Fibroblast of peridontal ligament (primary cell): ENCODE measurements at regions not wholly inside any gene's neighbourhood (a gene's known extent, or its start where the extent isn't known, plus 50 kb on each side); places are given as distances from the start of the nearest gene placed in this dataset.
A peak's percentile ranks its signal among the peaks of the same experiment; 100 is the strongest.
"Not testable (repeated sequence)": the region's sequence is repeated elsewhere in the genome, so short reads cannot be mapped to it uniquely, and the experiment has no call there.

Experiments
- DNase-seq: peaks from one replicate; pipeline ENCODE4 v3.0.0-alpha.2; 2010; ENCODE audit errors: extremely low read depth

DNA sequence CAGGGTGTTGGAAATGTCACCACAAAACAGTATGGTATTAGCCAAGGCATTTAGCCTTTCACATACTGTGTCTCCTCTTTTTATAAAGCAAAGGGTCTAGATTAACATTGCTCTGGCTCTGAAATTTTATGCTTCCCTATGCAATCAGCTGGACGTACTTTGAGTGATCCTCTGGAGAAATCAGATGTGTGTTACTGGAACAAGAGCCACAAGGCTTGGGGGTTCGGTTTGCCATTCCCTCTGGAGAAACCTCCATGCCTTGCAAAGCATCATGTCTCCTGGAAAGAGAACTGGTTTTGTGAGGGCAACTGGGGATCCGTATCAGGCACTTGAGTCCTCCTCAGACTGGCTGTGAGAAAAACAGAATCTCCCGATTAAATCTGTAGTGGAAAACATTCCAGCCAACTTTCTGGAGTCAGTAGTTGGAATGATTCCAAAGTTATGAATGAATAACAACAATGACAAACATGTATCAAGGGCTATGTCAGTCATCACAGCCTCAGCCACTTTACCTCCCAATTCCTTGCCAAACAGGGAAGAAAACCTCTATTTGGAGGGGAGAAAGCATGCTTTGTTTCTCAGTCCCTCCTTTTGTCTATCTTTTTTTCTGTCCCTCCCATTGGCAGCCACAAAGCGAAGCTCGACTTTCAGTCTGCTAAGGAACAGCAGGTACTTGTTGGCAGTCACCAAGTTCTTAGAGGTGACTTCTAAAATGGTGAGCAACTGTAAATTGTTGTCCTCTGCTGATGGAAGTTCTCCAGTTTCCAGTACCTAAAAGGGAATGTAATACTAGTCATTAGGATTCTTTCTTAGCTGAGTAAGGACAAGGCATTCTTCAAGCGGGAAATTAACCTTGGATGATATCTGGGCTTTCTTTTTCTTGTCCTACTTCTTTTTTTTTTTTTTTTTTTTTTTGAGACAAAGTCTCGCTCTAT is 864.8 kb upstream of the AUTS2 start:
- DNase-seq = peak; percentile 5

DNA sequence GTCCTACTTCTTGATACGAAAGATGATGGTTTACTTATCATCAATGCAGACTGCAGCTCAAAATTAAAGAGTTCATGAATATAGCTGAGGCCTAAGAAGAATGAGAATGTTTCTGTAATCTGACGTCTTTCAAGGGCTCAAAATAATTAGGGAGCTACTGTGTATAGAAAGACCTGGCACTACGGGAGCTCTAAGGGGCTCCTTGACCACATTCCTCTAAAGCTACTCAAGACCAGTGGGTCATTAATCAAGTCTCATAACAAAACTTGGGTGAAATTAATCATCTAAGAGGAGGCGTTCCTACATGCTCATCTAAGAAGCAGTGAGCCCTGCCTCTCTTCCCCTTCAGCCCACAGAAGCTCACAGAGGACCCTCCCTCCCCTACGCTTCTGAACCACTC is 863.8 kb upstream of the AUTS2 start:
- DNase-seq = no peak

DNA sequence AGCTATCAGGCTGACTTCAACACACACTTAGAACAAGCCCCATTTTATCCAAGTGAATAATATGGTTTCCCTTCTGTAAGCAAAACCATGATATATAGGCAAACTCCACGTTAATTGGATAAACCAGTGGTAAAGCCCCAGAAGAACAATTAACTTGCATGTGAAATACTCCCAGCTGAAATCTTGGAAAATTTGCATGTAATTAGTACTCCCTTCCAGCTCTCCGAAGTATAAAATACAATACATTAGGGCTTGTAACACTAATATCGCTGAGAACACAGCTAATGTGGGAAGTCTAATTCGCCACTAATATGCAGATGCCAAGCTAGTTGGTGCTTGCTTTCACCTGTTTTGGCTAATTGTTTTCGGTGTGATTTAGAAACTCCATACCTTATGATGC is 859.0 kb upstream of the AUTS2 start:
- DNase-seq = no peak

DNA sequence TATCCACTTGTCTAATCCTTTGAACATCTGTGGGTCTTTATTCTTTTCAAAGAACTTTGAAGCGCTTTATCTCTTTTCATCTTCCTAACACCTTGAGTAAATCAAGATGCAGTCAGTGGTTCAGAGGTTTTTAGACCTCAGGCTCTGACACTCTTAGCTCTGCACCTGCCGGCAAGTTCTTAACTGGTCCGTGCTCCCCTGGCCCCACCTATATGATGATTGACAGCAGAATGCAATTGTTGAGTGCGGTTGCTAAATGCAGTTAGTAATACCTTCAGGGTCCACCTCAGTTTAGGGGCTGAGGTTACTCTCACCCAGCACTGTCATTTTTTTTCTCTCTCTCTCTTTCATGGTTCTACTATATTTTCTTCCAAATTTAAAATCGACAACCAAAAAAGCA is 854.2 kb upstream of the AUTS2 start:
- no peak for DNase-seq

DNA sequence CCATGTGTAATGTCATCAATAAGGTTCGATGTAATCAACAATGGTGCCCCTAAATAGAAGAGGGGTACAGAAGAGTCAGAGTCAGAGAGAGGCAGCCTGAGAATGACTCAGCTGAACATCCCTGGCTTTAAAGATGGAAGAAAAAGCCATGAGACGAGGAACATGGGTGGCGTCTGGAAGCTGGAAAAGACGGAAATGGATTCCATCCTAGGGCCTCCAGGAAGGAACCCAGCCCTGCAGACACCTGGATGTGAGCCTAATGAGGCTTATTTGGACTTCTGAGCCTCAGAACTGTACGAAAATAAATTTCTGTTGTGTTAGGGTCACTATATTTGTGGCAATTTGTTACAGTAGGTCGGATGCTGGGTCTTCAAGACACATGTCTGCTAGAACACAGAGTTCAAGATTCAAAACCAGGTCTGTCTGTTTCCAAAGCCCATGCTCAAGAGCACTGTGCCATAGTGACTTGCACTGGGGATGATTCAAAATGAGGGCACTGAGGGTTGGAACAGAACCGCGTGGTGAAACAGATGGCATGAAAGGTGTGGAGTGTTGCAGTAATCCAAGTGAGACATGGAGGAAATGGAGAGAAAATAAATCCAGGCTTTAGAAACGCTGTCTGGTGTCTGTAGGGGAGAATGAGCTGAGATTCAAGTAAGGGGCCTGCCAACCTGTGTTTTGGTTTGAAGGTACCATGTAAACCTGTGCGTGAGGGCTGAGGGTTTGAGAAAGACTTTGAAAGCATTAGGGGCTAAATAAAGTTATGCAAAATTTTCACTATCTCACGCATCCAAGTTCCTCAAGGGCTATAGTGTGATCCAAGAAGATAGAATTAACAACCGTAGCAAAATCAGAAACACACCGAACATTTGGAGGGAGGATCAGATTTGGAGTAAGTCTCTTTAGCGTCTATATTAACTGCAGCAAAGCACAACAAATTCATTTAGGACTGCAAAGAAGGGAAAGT is 849.1 kb upstream of the AUTS2 start:
- DNase-seq = no peak

DNA sequence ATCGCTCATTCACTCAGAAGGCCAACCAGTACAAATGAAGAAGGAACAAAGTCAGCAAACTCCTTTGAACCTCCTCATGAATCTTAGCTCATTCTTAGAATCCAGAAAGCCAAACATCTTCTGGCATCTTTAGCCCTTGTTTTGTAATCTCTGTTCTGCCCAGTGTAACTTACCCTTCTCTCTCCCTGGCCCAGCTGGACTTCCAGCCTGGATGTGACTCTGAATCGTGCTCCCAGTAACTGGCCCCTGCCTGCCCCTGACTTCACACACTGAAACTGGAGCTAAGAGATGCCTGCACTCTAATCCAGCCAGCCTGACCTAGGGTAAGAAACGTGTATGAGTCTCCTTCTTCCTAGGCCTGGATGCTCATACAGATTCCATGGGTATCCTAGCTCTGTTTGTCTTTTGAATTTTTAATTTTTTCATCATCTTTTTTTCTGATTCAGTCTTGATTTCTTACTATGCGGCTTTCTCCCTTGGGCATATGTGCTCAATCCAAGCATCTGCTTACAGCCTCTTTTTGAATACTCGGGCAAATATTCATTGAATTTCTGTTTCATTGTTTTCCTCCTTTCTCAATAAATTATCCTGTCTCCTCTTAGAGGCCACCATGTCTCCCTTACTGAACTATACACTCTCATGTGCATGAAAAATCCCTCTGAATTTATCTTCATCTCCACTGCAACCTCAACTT is 845.6 kb upstream of the AUTS2 start:
- peak; percentile 13 for DNase-seq

DNA sequence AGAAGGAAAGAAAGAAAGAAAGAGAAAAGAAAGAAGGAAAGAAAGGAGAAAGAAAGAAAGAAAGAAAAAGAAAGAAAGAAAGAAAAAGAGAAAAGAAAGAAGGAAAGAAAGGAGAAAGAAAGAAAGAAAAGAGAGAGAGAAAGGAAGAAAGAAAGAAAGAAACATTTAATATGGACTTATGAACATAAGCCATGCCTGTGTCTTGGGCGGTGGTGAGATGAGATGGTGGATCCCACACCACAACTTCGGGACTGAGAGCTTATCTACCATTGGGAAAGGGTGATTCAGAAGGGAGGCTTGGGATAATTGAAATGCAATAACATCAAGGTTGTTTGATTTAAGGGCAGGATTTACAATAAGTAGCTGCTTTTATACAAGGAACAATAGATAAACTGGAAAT is 843.9 kb upstream of the AUTS2 start:
- DNase-seq = no peak

DNA sequence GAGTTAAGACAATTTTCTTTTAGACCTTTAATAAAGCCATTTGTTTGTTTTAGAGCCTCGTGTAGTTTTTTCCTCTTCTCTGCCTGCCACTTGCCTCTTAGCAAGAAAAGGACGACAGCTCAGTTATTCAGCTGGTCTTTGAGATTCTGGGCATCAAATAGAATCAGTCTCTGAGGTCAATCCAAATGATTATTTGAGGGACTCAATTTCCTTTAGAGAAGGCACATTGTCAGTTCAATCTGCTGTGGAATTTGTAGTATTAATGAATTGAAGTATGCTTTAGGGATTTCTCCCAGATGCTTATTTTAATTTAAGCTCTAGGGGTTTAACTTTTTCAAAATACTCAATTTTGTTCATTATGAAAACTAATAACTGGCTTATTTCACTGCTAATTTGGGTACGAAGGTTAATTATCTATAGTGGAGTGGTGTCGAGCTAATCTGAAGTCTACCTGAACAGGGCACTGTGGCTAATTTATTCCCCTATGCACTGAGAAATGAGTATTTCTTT is 841.2 kb upstream of the AUTS2 start:
- DNase-seq = no peak

DNA sequence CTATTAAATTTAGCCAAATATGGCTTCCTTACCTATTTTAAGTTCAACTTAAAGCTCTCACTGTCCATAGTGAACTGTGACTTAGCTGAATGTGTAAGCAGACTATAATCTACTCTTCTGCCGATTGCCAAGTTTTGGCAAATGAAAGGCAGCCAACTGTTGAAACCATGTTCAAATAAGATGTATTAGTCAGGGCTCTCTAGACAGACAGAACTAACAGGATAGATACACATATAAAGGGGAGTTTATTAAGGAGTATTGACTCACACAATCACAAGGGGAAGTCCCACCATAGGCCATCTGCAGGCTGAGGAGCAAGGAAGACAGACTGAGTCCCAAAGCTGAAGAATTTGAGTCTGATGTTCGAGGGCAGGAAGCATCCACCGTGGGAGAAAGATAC is 837.7 kb upstream of the AUTS2 start:
- DNase-seq = no peak

DNA sequence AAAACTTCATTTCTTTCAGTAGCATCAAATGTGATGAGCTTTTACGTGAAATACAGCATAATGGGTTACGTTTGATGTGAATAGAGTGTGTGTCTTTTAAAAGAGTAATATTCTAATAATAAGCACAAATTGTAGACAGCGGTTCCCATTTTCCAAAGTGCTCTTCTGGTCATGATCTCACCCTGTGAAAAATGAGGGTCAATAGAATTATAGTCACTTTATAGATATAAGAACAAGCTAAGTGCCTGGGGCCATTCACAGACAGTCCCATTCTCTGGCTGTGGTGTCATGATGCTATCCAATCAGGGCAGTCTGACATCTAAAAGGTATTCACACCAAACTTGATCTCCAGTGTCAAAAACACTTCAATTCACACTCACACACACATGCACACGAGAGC is 830.8 kb upstream of the AUTS2 start:
- DNase-seq = no peak

DNA sequence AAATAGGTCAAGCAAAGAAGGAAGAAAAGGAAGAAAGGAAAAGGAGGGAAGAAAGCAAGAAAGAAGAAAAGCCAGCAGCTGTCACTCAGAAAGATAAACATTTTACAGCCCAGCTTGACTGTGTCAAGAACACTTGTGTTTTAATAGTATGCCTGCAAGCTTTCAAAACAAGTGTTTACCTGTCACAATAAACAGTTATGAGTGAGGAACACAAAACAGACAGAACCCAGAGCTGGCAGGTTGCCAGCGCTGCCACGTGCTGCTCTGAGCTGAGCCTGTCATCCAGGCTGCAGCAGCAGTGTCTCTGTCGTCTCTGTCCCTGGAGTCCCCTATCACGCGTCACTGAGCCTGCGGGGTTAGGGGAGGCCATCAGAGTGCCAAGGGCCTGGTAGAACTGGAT is 827.6 kb upstream of the AUTS2 start:
- no peak for DNase-seq

DNA sequence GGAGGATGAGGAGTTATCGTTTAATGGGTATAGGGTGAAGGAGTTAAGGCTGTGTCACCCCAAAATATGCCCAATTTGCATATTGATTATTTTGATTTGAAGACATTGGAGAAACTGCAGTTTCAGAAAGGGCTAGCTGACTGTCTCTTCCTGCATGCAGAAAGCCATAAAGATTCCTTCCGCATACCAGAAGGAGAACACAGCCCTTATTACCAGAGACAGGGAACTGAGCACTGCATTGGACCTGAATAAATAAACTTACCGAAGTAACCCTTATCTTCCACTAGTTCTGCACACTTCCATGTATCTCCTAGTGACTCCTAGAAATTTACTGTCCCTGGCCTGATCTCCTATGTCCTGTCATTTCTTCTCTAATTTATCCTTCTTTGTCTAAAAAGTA is 821.9 kb upstream of the AUTS2 start:
- DNase-seq = peak; percentile 12

DNA sequence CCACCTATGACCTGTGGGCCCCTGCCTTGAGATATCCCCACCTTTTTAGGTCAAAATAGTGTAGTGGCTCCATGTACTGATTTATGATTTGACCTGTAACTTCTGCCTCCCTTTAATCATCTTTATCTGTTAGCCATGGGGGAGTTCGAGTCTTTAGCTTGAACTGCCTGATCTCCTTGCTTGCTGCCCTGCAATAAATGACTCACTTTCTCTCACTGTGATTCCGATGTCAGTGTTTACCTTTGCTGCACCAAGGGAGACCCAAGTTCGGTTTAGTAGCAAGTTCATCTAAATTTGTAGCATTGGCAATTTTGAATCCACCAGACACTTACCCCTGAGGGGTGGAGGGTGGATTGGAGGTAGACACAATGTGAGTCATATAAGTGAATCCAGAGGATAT is 814.6 kb upstream of the AUTS2 start:
- DNase-seq = no peak

DNA sequence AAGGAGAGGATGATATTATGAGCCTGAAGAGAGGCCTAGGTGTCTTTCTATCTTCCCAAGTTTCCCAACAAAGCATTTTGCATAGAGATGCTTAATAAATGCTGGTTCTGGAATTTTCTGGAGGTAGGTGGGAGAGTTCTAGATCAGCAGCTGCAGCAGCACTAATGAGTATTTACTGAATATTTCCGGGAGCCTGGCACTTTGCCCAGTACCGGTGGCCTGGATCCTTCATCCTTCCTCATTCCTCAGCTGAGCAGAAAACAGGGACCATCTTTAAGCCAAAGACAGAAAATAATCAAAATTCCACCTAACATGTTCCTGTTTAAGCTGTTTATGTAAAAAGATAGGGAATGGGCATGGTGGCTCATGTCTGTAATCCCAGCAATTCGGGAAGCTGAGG is 813.2 kb upstream of the AUTS2 start:
- DNase-seq = no peak

DNA sequence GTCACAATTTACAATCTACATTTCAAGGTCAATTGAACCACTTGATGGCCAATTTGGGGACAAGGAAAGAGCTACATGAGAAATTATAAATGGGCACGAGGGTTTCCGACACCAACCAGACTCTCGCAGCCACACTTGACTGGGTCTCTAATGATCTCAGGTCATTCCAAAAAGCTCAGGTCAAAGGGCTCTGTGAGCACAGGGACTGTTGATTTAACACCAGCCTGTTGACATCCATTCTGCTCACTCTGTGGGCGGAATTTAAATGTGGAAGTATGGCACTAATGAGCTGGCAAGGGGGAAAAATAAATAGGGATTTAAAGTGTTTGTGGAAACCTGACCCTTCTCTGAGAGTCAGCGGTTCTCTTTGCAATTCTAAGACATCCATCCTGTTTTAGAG is 810.7 kb upstream of the AUTS2 start:
- no peak for DNase-seq

DNA sequence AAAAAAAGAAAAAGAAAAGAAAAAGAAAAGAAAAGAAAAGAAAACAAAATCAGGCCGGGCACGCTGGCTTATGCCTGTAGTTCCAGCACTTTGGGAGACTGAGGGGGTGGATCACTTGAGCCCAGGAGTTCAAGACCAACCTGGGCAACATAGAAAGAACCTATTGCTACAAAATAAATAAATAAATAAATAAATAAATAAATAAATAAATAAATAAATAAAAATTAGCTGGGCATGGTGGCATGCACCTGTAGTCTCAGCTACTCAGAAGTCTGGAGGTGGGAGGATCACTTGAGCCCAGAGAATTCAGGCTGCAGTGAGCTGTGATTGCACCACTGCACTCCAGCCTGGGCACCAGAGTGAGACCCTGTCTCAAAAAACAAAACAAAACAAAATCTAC is 809.7 kb upstream of the AUTS2 start:
- DNase-seq = not testable (repeated sequence)

DNA sequence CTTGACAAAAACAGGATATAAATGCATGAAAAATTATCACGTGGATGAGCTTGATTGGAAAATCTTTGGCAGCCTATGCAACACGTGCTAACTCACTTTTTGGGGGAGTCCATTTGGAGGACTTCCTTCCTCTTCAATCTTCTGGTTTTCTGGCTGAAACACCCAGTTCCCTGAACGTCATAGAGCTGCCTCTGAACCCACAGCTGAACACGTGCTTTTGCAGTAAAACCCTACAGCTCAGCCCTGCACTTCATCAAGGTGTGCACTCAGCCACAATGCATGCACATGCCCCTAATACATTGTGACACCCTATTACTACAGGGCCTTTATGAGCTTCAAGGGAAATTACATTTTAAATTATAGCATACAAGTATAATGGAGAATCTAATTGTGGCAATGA is 808.7 kb upstream of the AUTS2 start:
- DNase-seq = no peak

DNA sequence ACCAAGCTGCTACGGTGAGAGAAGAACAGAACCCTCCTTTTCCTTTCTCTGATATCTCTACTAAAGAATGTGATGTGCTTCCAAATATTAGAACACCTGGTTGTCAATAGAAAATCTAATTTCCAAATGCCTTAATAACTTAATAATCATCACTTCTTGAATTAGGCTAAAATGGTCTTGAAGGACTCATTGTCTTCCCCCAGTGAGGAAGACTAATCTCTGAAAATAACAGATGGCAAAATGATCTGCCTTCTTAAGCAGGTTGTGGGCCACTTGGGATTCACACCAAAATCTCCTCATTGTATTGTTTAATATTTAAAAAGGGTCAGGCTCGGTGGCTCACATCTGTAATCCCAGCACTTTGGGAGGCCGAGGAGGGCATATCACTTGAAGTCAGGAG is 805.9 kb upstream of the AUTS2 start:
- no peak for DNase-seq

DNA sequence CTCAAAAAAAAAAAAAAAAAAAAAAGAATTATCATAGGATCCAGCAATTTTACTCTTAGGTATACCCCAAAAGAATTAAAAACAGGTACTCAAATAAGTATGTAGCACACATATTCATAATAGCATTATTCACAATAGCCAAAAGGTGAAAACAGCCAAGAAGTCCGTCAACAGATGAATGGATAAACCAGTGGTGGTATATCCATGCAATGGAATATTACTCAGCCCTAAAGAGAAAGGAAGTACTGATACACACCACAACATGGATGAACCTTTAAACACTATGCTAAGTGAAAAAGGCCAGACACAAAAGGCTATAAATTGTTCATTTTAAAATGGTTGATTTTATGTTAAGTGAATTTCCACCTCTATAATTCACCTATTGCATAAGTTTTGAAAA is 804.8 kb upstream of the AUTS2 start:
- no peak for DNase-seq

DNA sequence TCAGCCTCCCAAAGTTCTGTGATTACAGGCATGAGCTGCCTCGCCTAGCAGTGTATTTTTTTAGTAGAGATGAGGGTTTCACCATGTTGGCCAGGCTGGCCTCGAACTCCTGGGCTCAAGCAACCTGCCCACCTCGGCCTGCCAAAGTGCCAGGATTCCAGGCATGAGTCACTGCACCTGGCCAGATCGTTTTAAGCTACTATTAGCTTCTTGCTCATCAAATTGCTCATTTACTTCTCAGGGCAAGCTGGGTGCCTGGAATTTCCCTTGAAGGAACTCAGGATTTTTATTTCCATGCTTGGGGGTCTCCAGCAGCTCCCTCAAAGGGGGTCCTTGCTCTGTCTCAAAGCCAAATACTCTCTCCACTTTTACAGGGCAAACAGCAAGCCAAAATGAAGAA is 798.0 kb upstream of the AUTS2 start:
- DNase-seq = no peak

DNA sequence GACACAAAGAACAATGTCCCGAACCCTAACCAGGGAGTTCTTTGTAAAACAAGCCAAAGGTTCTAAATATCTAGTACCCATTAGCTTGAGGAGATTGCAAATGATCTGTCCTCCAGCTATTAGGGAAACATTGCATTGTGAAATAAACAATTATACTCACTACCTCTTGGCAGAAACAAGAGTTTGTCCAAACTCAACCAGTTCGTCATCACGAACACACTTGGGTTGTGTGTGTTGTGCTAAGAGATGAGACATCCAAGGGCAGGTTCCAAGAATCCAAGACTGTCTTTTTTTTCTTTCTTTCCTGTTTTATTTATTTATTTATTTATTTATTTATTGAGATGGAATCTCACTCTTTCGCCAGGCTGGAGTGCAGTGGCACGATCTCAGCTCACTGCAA is 793.1 kb upstream of the AUTS2 start:
- DNase-seq = no peak

DNA sequence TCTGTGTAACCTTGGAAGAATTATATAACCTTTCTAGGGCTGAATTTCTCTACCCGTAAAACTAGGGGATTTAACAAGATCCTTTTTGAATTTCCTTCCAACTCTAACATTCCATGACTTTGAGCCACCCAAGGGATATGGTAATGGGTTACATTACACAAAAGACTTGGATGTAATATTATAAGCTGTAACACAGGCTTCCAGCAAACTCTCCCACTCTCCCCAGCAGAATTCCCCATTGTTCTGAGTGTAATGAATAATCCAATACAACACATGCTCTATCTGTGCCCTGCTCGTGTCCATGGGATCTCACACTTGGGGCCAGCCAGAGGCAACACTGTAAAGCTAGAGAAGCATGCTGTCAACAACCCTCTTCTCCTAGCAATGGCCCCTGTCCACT is 790.6 kb upstream of the AUTS2 start:
- peak; percentile 18 for DNase-seq
